ENCODE measurements at regions not wholly inside any gene's neighbourhood (a gene's known extent, or its start where the extent isn't known, plus 50 kb on each side); places are given as distances from the start of the nearest gene placed in this dataset.

GRCh38 chr7:155963771-155964195 lies 151.5 kb upstream of the SHH start:
- no peak overlapping the region for H3K4me3 ChIP-seq
- peaks cover 0 to 44% (median 23%) of the 10 kb centered on the region in 7 donors for H3K27me3 ChIP-seq
- peaks cover 0 to 8% (median 0%) of the 10 kb centered on the region in 11 donors for H3K9me3 ChIP-seq
- no peak for DNase-seq
- intact Hi-C loops (cut with DNase I): no loop called here
- WGBS, 2 donors: 68 to 75% methylated on average over 12 of the region's 12 CpGs
- no peak for ATAC-seq
- H3K27ac ChIP-seq: no peak overlapping the region
- no peak for TF ChIP-seq CTCF (IDR thresholded peaks at IDR 0.05)
- H3K36me3 ChIP-seq: no peaks in the 10 kb centered on the region
- no peaks in the 10 kb centered on the region for H3K4me1 ChIP-seq

- ATAC-seq (no peak), DNase-seq (no peak)
- Histone ChIP-seq H3K4me3 (no peak overlapping the region), H3K27me3 (peaks cover 0 to 44% (median 23%) of the 10 kb centered on the region in 7 donors), H3K36me3 (no peaks in the 10 kb centered on the region), H3K4me1 (no peaks in the 10 kb centered on the region), H3K27ac (no peak overlapping the region), H3K9me3 (peaks cover 0 to 8% (median 0%) of the 10 kb centered on the region in 11 donors)
- 84 to 87% methylated on average over 8 of the region's 8 CpGs for WGBS, 2 donors
- no peak for TF ChIP-seq CTCF (IDR thresholded peaks at IDR 0.05)
- intact Hi-C loops (cut with DNase I): no loop called here
Measured at GRCh38 chr7:155963356-155963755, 151.1 kb upstream of the SHH start.

GRCh38 chr7:155962968-155963300 lies 150.7 kb upstream of the SHH start:
- Histone ChIP-seq H3K27ac (no peak overlapping the region), H3K9me3 (peaks cover 0 to 8% (median 0%) of the 10 kb centered on the region in 11 donors), H3K4me3 (no peak overlapping the region), H3K4me1 (no peaks in the 10 kb centered on the region), H3K36me3 (no peaks in the 10 kb centered on the region), H3K27me3 (peaks cover 0 to 44% (median 23%) of the 10 kb centered on the region in 7 donors)
- intact Hi-C loops (cut with DNase I): no loop called here
- no peak for DNase-seq
- 87 to 91% methylated on average over 12 of the region's 12 CpGs for WGBS, 2 donors
- TF ChIP-seq CTCF (IDR thresholded peaks at IDR 0.05): no peak
- ATAC-seq: no peak

- DNase-seq: no peak
- no peaks in the 10 kb centered on the region for H3K36me3 ChIP-seq
- TF ChIP-seq CTCF (IDR thresholded peaks at IDR 0.05): no peak
- peaks cover 0 to 44% (median 23%) of the 10 kb centered on the region in 7 donors for H3K27me3 ChIP-seq
- intact Hi-C loops (cut with DNase I): no loop called here
- 79 to 80% methylated on average over 13 of the region's 13 CpGs for WGBS, 2 donors
- no peak overlapping the region for H3K4me3 ChIP-seq
- no peak overlapping the region for H3K27ac ChIP-seq
- no peak for ATAC-seq
- no peaks in the 10 kb centered on the region for H3K4me1 ChIP-seq
- H3K9me3 ChIP-seq: peaks cover 0 to 8% (median 0%) of the 10 kb centered on the region in 11 donors
Measured at GRCh38 chr7:155962191-155962967, 150.1 kb upstream of the SHH start.

Data from heart right ventricle (tissue), 16 donors.